Type B pancreatic cell (in vitro differentiated cells): ENCODE measurements at regions not wholly inside any gene's neighbourhood (a gene's known extent, or its start where the extent isn't known, plus 50 kb on each side); places are given as distances from the start of the nearest gene placed in this dataset.
"Not testable (repeated sequence)": the region's sequence is repeated elsewhere in the genome, so short reads cannot be mapped to it uniquely, and the experiment has no call there.

Experiments
- DNase-seq: peaks from one replicate; pipeline ENCODE4 v3.0.0; 2021; ENCODE audit warnings: mixed read lengths; ENCODE audit not compliant: unreplicated experiment; ENCODE audit errors: extremely low spot score
- H3K27ac Mint-ChIP-seq: 2 replicates; pipeline ENCODE4 v1.8.0; 2021; ENCODE audit warnings: mild to moderate bottlenecking, mixed read lengths
- H3K27me3 Mint-ChIP-seq: 2 replicates; pipeline ENCODE4 v1.8.0; 2021; ENCODE audit warnings: mixed read lengths
- H3K36me3 Mint-ChIP-seq: 2 replicates; pipeline ENCODE4 v1.8.0; 2021; ENCODE audit warnings: mixed read lengths
- H3K4me1 Mint-ChIP-seq: one replicate; pipeline ENCODE4 v1.8.0; 2021; ENCODE audit warnings: mixed read lengths; ENCODE audit not compliant: unreplicated experiment
- H3K4me3 Mint-ChIP-seq: 2 replicates; pipeline ENCODE4 v1.8.0; 2021; ENCODE audit warnings: mild to moderate bottlenecking, mixed read lengths
- H3K9me3 Mint-ChIP-seq: 2 replicates; pipeline ENCODE4 v1.8.0; 2021; ENCODE audit warnings: mixed read lengths
- TF ChIP-seq, protein P1 (sequence below): fragments of 200-600 bp; sonication (generic); conservative IDR thresholded peaks from 2 replicates; pipeline ENCODE4 v1.5.0; 2021; ENCODE audit warnings: antibody characterized with exemption, mild to moderate bottlenecking

DNA sequence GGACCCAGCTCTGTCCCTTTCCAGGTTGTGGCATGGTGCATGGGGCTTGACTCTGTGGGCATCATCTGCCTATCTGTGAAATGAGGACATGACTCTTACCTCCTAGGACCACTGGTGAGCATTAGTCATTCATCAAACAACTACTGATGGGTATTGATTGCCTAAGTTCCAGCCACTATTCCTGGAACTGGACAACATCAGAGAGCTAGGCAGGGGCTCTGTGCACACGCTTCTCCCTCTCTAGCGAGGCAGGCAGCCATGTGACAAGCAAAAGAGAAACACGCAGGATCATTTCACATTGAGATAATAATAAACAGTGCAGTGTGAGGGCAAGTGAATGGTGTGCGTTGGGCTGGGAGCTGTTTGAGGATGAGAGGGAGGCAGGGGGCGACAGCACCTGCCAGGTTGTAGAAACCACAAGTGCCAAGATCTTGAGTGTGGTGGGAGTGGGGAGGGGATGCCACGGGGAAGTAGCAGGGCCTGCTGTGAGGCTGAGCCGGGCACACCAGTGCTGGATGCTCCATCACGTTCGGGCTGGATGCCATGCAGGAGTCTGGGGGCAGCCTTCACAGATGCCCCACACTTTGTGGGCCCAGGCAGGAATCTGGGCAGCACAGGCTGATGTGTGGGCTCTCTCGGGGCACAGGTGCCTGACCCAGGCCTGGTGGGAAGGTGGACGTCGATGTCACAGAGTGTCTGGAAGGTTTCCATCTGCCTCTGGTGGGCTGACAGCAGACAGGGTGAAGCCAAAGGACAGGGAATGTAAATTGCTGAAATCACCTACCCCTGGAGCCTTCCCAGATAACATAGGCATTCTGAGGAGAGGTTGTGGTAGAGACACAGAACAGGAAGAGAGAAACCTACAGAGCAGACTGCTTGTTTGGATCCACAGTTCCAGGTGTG lies 405.5 kb downstream of the RPS24 start:
- no peak for DNase-seq
- Mint-ChIP-seq H3K4me3 (no peak overlapping the region), H3K27ac (no peak overlapping the region), H3K27me3 (no peaks in the 10 kb centered on the region), H3K4me1 (peaks cover 48% of the 10 kb centered on the region), H3K36me3 (no peaks in the 10 kb centered on the region), H3K9me3 (no peaks in the 10 kb centered on the region)
- TF ChIP-seq, protein P1, sequence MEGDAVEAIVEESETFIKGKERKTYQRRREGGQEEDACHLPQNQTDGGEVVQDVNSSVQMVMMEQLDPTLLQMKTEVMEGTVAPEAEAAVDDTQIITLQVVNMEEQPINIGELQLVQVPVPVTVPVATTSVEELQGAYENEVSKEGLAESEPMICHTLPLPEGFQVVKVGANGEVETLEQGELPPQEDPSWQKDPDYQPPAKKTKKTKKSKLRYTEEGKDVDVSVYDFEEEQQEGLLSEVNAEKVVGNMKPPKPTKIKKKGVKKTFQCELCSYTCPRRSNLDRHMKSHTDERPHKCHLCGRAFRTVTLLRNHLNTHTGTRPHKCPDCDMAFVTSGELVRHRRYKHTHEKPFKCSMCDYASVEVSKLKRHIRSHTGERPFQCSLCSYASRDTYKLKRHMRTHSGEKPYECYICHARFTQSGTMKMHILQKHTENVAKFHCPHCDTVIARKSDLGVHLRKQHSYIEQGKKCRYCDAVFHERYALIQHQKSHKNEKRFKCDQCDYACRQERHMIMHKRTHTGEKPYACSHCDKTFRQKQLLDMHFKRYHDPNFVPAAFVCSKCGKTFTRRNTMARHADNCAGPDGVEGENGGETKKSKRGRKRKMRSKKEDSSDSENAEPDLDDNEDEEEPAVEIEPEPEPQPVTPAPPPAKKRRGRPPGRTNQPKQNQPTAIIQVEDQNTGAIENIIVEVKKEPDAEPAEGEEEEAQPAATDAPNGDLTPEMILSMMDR, result no peak

DNA sequence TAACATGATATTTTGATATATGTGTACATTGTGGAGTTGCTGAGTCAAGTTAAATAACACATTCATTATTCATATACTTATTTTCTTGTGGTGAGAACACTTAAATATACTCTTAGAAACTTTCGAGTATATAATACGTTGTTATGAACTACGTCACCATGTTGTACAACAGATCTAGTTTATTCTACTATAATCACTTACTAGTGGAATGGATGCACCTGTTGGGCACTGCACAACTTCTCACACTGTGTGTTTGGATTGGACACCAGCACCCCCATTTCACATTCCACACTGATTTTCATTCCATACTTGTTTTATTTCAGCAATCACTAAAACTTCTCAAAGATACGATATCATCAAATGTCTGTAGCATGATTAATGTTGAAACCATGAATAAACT lies 407.3 kb downstream of the RPS24 start:
- Mint-ChIP-seq H3K27me3 (no peaks in the 10 kb centered on the region), H3K4me3 (no peak overlapping the region), H3K27ac (no peak overlapping the region), H3K9me3 (no peaks in the 10 kb centered on the region), H3K4me1 (peaks cover 39% of the 10 kb centered on the region), H3K36me3 (no peaks in the 10 kb centered on the region)
- TF ChIP-seq, protein P1, result no peak
- DNase-seq, result no peak

DNA sequence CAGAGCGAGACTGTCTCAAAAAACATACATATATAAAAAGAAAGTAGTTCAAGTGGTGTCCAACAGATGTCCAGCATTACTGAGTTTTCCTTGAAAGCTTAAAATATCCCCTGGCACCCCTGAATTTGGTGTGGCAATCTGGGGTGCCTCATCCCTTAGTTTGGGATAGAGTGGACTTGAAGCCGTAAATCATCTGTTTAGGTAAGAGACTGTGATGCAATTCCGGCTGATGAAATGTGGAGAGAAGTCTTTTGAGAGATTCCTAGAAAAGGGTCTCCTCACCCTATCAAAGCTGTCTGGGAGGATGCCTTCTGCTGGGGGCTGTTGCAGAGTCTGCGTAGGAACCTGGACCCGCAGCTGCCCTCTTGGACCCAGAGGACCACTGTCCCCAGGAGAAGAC lies 408.0 kb downstream of the RPS24 start:
- Mint-ChIP-seq H3K9me3 (no peaks in the 10 kb centered on the region), H3K27me3 (no peaks in the 10 kb centered on the region), H3K4me1 (peaks cover 36% of the 10 kb centered on the region), H3K36me3 (no peaks in the 10 kb centered on the region), H3K4me3 (no peak overlapping the region), H3K27ac (no peak overlapping the region)
- no peak for DNase-seq
- TF ChIP-seq, protein P1, result no peak

DNA sequence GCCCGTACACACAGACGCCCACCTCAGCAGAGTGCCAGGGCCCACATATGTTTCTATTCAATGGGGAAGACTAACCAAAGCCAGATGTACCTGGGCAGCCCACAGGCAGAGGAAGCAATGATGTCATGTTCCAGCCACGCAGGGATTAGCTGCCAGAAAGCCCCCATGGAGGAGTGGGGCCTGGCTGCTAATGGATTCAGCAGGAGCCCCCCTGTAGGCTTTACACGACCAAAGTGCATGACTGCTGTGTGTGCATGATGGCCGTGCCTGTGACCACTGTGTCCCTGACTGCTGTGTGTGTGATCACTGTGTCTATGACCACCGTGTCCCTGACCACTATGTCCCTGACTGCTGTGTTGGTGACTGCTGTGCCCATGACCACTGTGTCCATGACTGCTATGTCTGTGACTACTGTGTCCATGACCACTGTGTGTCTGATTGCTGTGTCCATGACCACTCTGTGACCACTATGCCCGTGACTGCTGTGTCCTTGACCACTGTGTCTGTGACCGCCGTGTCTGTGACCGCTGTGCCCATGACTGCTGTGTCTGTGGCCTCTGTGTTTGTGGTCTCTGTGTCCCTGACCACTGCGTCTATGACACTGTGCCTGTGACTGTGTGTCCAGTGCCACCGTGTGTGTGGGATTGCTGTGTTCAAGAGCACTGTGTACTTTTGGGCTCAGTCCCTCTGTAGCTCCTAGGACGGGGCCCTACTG lies 409.3 kb downstream of the RPS24 start:
- DNase-seq, result no peak
- Mint-ChIP-seq H3K27me3 (no peaks in the 10 kb centered on the region), H3K4me1 (peaks cover 42% of the 10 kb centered on the region), H3K4me3 (peak overlapping the region; percentile 28), H3K36me3 (no peaks in the 10 kb centered on the region), H3K27ac (no peak overlapping the region), H3K9me3 (no peaks in the 10 kb centered on the region)
- TF ChIP-seq, protein P1, result no peak

DNA sequence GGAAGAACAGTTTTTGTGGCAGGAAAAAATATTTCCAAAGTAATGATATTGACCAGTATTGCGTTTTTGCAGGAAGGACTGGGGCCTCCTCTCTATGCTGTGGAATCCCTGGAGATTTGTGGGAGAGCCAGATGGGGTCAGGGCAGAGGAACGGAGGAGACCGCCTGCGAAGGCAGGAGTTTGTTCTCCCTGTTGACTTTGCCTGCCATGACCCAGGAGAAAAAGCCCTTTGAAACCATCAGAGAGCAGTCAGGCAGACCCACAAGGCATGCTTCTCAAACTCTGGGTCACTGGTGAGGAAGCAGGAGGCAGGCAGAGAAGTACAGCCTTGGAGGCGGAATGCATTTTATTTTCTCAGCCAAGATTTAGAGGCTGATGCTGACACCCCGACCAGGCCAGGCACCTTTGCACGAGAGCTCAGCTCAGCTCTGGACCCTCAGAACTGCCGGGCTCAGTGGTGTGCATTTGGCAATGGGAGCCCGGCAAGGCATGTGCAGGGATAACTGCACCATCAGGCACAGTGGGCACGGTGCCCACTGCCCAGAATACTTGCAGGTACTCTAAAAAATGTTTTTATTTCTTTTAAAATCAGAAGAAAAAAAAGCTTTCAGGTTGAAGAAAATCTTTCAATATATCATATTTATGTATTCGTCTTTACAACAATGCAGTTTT lies 410.4 kb downstream of the RPS24 start:
- Mint-ChIP-seq H3K4me1 (peaks cover 36% of the 10 kb centered on the region), H3K27me3 (no peaks in the 10 kb centered on the region), H3K4me3 (no peak overlapping the region), H3K36me3 (no peaks in the 10 kb centered on the region), H3K9me3 (no peaks in the 10 kb centered on the region), H3K27ac (peak overlapping the region; percentile 16)
- no peak for DNase-seq
- TF ChIP-seq, protein P1, result no peak

DNA sequence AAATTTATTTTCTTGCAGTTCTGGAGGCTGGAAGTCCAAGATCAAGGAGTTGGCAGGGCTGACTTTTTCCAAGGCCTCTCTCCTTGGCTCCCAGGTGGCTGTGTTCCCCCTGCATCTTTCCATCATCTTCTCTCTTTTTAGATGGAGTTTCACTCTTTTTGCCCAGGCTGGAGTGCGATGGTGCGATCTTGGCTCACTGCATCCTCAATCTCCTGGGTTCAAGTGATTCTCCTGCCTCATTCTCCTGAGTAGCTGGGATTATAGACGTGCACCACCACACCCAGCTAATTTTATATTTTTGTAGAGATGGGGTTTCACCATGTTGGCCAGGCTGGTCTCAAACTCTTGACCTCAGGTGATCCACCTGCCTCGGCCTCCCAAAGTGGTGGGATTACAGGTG lies 411.1 kb downstream of the RPS24 start:
- peaks cover 31% of the 10 kb centered on the region for H3K4me1 Mint-ChIP-seq
- not testable (repeated sequence) for H3K36me3 Mint-ChIP-seq, DNase-seq, H3K27ac Mint-ChIP-seq, H3K9me3 Mint-ChIP-seq, H3K4me3 Mint-ChIP-seq, H3K27me3 Mint-ChIP-seq
